ENCODE measurements at regions not wholly inside any gene's neighbourhood (a gene's known extent, or its start where the extent isn't known, plus 50 kb on each side); places are given as distances from the start of the nearest gene placed in this dataset.
"Not testable (repeated sequence)": the region's sequence is repeated elsewhere in the genome, so short reads cannot be mapped to it uniquely, and the experiment has no call there.

DNA sequence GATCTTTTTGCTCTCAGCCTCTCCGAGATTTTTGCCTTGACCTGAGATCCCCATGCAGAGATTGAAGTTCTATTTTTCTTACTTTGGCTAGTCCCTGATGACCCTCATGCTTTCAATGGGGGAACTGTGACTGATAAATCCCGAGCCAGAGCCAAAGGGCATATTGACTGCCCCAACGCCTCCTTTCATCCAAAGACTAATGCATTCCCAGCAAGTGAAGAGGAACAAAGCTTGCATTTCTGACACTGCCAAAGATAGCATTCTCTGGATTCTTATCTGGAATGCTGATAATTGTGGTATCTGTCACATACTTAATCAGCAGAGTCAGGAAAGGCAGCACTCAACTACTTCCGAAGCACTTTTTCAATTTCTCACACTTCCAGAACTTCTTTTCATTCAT is 152.3 kb upstream of the EGLN3 start:
- H3K4me3 ChIP-seq (ENCODE audit: low read depth, low read length): no peak overlapping the region

DNA sequence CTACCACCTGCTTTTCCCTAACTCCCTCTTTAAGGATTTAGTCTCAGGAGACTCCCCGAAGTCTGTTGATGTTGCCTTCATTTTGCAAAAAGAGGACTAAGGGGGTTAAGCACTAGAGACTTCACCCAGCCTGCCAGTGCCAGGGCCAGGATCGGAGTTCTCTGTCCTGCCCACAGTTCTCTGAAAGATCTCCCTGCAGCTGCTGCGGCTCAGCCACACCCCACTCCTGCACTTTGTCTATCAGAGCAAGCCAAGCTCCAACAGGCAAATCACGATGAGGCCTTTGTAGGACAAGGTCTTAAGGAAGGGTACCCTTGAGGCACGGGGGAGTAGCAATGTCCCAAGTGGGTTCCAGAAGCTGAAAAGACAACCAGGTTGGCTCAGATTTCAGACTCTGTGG is 148.8 kb upstream of the EGLN3 start:
- H3K4me3 ChIP-seq (ENCODE audit: low read depth, low read length): no peak overlapping the region

DNA sequence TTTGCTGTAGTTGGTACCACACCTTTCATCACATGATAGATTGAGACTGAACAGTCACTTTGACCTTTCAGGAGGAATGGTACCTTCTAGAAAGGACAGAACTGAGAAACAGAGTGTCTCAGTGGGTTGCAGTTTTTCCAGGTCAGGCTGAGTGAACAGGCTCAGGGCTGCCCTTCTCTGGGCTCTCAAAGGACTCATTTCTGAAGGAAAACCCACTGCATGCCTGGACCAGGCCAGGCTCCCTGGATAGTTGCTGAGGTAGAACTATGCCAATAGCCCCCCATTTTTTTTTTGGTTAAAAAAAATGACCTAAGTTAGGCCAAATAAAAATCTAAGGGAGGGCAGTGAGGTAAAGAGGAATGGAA is 148.1 kb upstream of the EGLN3 start:
- H3K4me3 ChIP-seq (ENCODE audit: low read depth, low read length): no peak overlapping the region

DNA sequence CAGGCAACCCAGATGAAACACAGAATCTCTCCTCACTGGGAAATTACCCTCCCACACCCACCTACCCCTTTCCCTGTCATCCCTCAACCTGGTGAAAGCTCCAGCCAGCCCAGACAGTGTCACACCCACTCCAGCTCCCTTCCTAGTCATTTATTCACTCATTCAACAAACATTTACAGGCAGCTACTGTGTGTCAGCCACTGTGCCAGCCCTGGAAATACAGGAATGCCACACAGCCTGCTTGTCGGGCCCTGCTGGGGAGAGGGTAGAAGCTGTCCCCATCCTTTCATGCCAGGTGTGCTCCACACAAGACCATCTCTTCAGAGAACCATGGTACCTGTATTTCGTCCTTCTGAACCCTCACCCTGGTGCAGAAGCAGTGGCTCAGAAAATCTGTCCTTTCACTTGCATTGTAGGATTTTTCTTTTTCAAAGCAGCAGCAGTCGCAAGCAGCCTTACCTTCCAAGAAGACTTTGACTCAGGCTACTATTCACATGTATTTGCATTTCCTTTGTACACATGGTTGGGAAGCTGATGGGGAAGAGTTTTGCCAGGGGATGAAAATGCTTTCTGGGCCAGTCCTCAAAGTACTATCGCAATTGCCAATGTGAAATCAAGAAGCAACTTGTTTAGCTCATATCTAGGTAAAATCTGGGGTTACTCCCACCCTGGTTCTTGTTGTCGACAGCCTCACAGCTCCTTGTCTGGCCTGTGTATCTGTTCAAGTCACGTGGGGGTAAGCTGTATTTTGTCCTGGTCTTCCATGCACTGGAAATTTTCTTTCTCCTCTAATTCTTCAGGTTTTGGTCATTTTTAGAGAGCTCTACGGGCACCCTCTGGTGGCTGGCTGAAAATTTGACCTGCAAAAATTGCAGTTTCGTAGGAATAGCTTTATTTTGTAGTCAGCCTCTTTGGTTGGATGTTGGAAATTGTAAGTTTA is 147.4 kb upstream of the EGLN3 start:
- no peak overlapping the region for H3K4me3 ChIP-seq (ENCODE audit: low read depth, low read length)

DNA sequence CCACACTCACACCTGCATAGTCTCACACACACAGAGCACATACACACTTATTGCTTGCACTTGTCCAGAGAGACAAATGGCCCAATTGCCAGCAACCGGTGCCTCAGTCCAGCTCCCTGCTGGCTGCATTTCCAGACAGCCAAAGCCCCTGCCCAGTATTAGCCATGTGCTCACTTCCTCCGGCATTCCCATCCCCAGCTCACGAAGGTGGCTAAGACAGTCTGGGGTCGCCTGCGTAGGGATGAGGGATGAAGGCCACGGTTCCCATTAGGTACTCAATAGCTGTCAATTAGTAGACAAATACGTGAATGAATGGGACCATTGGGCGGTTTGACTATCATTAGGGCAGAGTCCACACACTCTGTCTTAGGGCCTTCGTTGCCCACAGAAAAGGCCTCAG is 146.8 kb upstream of the EGLN3 start:
- no peak overlapping the region for H3K4me3 ChIP-seq (ENCODE audit: low read depth, low read length)

DNA sequence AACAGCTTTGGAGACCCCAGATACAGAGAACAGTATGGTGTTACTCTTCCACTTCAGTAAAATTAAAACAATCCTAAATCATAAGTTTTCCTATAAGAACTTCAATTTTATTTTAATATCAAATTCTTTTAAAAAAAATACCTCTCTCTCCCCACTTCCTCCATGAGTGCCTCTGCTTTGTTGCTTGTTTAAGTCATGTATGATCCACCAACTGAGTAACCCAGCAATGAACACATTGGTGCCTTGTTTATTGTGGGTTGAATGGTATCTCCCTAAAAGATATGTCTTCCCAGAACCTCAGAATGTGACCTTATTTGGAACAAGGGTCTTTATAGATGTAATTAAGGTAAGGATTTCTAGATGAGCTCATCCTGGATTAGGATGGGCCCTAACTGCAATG is 143.5 kb upstream of the EGLN3 start:
- no peak overlapping the region for H3K4me3 ChIP-seq (ENCODE audit: low read depth, low read length)

DNA sequence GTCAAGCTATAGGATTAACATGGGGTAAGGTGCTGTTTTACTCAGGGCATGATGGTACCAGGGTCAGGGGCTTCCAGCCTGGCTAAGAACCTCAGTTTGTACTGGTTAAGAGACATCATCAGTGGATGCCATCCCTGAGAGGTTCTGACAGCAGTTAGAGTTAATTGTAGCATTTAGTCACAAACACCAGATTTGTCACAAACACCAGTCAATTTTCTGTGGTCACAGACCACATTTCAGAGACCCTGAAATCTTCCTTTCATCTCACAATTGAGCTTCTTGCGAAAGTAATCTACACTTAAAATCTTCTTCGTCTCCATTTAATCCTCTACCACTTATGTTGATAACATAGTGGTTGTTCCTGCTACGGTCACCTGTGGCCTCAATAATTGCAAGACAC is 143.0 kb upstream of the EGLN3 start:
- H3K4me3 ChIP-seq (ENCODE audit: low read depth, low read length): no peak overlapping the region

DNA sequence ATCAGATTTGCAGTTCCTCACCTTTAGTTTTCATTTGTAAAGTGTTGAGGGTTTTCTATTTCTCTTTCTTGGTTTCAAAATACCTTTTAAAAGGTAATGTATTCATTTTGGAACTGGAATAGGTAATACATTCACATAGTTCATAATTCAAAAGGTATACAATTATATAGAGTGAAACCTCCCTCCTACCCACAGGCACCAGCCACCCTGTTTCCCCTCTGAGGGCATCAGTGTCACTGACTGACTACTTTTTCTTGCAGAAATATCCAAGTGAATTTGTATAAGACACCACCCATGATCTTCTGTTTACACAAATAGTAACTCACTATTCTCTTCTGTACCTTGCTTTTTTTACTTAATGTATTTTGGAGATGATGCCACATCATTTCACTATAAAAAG is 139.6 kb upstream of the EGLN3 start:
- H3K4me3 ChIP-seq (ENCODE audit: low read depth, low read length): no peak overlapping the region

DNA sequence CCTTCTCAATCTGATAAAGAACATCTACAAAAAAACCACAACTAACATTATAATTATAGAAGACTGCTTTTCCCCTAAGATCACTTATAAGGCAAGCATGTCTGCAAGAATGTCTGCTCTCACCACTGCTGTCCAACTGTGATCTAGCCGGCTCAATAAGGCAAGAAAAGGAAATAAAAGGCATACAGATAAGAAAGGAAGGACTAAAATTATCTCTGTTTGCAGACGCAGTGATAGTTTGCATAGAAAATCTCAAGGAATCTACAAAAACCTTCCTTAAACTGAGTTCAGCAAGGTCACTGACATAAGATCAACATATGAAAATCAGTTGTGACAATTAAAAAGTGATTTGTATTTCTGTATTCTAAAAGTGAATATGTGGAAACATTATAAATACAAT is 138.0 kb upstream of the EGLN3 start:
- H3K4me3 ChIP-seq (ENCODE audit: low read depth, low read length): no peak overlapping the region

DNA sequence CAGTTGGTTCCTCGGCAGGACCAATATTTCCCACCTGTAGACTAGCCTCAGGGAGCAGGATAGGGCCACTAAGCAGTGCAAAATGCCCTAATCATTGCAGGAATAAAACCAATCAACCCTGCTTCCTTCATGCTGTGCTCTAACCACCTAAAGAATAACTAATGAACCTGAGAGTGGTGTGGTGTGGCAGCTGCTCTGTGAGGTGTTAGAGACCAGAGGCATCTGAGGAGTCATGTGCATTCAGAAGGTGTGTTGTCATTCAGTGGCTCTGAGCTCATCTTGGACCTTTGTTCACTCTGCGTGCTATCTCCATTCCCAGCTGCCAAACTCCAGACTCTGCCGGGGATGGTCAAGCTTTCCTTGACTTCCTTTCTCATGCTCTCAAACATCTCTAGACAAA is 136.7 kb upstream of the EGLN3 start:
- H3K4me3 ChIP-seq (ENCODE audit: low read depth, low read length): no peak overlapping the region

DNA sequence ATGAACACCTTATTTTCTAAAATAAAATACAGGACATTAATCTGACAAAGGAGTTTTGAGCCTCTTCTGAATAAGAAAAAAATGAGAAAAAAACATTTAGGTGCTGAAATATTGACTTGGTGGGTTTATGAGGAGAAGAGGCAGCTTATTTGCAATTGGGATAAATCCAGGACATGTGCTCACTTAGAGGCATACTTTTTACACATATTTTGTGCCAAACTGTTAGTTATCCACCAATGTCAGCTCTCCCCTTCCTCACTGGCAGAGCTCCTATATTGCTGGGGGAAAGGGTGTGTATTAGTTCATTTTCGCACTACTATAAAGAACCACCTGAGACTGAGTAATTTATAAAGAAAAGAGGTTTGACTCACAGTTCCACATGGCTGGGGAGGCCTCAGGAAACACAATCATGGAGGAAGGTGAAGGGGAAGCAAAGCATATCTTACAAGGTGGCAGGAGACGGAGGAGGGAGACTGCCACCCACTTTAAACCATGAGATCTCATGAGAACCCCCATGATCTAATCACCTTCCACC is 135.4 kb upstream of the EGLN3 start:
- H3K4me3 ChIP-seq (ENCODE audit: low read depth, low read length): no peak overlapping the region

DNA sequence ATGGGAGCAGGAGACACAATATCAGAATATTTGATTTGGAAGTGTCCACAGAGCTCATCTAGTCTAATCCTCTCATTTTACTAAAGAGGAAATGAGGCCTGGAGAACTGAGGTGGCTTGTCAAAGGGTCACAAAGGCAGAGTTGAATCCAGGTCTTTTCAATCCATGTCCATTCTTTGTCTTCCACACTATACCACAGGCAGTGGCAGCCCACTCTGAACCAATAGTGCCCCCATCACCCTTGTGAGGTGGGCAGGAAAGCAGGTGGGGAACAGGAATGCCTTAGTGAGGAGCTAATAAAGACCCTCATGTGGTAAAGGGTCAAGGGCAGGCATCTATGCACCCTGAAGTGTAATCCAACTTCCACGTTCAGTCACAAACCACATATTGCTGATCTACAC is 134.8 kb upstream of the EGLN3 start:
- H3K4me3 ChIP-seq (ENCODE audit: low read depth, low read length): no peak overlapping the region

DNA sequence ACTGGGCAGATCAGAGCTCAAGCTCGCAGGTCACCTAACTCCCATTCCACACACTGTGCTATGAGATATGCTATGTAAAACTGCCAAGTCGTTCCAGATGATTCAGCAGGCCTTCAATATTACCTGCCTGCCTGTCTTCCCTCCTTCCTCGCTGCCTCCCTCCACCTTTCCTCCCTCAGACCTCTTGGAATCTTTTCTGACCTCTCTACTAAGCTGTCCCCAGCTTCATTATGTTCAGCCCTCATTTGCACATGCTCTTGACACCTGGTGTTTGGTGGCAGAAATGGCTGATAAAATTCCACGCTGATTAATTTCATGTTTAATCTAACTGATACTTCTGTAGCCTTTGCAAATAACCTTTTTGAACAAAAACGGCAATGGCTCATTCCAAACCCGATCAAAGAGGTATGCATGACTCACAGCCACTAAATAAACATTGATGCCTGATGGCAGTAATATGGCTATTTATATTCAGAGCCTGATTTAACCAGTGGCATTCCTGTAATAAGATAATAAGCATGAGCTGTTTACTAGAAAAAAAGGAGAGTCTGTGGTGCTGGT is 130.8 kb upstream of the EGLN3 start:
- H3K4me3 ChIP-seq (ENCODE audit: low read depth, low read length): no peak overlapping the region

DNA sequence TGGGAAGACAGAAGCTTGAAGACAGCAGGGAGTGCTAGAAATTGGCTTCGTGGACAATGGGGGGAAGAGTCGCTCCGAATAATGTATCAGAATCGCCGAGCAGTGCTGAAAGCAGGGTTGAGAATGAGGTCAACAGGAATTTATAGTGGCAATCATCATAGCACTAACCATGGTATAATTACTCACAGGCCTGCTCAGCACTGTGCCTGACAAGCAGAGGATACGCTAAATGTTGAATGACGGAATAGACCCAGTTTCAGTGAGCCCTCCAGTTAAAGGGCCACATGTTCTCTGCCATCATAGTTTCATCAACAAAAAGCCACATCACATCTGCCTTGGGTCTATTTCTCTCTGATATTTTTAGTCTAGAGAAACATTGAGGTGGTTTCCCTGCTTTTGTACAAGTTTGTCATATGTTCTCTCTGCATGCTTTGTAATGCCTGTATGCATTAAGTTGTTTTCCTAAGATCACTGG is 130.3 kb upstream of the EGLN3 start:
- no peak overlapping the region for H3K4me3 ChIP-seq (ENCODE audit: low read depth, low read length)

DNA sequence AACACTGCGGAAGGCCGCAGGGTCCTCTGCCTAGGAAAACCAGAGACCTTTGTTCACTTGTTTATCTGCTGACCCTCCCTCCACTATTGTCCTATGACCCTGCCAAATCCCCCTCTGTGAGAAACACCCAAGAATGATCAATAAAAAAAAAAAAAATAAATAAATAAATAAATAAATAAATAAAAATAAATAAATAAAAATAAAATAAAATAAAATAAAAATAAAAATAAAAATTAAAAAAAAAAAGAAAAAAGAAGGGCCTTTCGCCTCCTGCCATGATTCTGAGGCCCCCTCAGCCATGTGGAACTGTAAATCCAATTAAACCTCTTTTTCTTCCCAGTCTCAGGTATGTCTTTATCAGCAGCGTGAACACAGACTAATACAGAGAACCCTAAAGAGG is 128.8 kb upstream of the EGLN3 start:
- H3K4me3 ChIP-seq (ENCODE audit: low read depth, low read length): not testable (repeated sequence)

DNA sequence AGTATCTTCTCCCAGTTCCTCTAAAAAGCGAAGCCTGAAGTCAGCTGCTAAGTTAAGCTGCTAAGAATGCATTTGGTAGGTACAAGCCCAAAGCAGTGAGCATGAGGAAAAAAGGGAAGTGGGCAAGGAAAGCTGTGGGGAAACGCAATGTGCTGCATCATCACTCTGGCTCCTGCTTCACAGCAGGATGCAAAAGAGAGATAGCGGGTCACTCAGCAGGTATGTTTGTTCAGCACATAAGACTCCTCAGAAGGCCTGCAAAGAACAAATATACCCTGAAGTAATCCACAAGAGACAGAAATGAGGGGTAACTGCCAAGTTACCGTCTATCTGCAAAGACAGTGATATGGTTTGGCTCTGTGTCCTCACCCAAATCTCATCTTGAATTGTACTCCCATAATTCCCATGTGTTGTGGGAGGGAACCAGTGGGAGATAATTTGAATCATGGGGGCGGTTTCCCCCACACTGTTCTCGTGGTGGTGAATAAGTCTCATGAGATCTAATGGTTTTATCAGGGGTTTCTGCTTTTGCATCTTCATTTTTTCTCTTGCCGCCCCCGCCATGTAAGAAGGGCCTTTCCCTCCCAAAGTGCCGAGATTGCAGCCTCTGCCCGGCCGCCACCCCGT is 127.4 kb upstream of the EGLN3 start:
- H3K4me3 ChIP-seq (ENCODE audit: low read depth, low read length): no peak overlapping the region

DNA sequence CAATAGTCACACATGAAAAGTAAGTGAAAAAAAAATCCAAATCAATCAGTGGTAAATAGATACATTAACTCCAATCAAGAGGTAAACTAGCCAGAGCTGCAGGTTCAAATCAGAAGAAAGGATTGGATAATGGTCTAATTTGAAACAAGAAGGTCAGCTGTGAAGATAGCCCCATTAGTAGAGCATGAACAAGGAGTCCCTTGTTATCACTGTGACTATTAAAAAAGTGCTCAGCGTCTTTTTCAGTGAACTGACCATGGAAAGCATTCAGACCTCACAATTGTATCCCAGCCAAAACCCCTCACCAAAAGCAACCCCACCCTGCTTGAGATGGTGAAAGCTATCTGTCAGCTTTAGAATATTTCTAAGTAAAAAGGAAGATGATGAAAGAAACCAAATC is 125.0 kb upstream of the EGLN3 start:
- no peak overlapping the region for H3K4me3 ChIP-seq (ENCODE audit: low read depth, low read length)

DNA sequence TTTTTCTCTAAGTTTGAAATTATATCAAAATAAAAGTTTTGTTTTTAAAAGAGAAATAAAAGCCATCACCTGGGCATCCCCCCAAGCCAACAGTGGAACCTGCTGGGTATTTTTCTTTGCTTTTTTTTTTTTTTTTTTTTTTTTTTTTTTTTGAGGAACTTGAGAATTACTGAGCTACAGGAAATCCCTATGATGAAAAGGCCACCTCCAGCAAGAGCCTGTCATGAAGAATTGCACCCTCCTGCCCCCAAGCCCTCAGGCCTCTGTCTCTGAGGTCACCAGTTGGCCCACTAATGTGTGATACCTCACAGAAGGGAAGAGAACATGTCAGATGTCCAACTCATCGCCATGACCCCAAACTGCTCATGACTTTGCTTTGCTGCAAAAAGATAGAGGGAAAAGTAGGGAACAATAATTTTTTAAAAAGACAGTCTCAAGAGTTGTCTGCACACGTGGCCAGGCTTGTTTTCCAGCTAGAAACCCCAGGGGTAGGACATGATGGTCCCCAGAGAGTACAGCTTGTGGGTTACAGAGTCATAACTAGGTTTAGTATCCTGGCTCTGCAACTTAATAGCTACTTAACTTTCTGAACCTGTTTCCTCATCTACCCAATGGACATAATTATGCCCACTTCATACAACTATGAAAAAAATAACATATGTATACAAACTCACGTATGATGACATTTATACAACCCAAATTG is 124.3 kb upstream of the EGLN3 start:
- H3K4me3 ChIP-seq (ENCODE audit: low read depth, low read length): no peak overlapping the region

DNA sequence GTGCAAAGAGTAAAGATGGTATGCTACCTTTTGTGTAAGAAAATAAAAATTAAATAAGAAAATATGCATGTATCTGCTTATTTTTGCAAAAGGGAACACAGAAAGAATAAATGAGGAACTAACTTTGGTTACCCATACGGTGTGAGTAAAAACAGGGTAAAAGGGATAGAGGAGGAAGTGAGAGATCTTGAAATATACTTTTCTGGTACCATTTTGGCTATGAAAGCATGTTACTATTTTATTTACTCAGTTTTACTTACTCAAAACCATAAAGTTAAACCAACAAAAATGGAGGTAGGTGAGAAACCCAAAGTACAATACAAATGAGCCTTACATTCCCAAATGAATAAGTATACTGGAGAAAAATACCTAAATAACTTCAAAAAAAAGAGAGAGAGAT is 122.0 kb upstream of the EGLN3 start:
- no peak overlapping the region for H3K4me3 ChIP-seq (ENCODE audit: low read depth, low read length)

DNA sequence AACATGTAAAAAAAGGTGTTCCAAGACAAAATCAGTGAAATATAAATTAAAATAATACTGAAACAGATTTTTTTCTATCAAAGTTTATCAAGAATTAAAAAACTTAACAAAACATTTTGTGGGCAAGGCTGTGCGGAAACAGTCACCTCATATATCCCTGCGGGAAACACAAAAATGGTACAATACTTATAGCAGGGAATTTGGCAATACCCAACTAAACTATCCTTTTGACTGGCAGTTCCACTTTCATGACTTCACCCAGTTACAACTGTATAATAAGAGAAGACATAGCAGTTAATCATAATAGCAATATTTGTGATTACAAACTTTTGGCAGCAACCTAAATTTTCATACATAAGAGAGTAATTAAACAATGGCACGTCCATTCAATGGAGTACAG is 121.5 kb upstream of the EGLN3 start:
- no peak overlapping the region for H3K4me3 ChIP-seq (ENCODE audit: low read depth, low read length)

DNA sequence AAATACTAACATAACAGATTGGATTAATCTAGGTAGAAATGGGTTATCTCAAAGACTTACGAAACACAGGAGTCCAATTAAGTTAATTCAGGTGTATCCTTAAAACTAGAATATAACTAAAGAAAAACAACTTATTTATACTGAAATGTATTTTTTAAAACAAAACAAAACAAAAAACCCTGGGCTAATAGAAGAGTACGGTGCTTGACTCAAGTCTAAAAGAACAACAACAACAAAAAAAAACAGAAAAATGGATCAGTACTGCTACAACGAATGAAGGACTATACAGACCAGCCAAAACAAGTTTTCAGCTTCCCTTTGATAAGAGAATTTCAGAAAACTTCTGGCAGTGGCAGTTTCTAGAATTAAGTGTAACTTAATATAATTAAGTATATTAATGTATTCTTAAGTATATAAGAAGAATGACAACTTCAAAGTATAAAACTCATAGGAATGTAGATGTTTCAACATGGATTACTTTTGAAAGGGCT is 120.1 kb upstream of the EGLN3 start:
- H3K4me3 ChIP-seq (ENCODE audit: low read depth, low read length): no peak overlapping the region
